Anterior cingulate cortex (tissue), 58 donors: ENCODE measurements at regions not wholly inside any gene's neighbourhood (a gene's known extent, or its start where the extent isn't known, plus 50 kb on each side); places are given as distances from the start of the nearest gene placed in this dataset.

ENCODE experiments used
- DNase-seq, 58 donors: peaks; one replicate each; lab custom pipeline; 2025; lab: John Stamatoyannopoulos, UW

DNA sequence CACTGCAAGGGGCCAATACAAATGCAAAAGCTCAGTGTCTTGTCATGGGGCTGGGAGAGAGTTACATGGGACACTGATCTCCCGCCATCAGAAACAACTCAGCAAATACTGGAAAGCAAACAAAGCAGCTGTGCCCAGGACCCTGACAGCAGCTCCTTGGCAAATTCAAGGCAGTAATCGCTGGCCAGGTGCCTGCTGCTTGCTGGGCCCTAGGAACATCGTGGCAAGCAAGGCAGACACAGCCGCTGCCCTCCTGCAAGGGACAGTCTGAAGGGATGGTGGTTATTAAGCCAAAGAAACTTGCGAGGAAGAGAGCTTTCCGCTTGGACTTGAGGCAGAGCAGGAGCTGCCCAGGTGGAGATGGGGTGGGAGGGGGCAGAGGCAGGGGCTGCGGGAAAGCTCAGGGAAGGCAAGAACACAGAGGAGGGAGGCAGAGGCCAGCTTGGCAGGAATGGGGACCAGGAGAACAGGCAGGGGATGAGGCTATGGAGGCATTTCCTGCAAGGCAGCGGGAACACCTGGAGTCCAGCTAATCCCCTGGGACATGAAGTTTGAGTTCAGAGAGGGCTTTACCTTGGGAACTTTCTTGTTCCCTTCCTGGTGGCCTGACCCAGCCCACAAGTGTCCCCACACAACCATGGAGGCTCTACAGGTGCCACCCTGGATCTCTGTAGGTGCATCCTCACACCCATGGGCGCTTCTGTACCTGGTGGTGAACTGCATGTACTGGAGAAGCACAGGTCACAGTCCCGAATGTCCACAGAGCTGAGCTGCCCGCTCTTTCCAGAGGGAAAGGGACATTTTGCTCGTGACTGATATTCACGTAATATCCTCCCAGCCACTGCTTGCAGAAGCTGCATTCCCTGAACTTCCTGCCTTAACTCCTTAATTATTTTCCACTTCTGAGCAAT is 78.7 kb upstream of the ATP2B2 start:
- peak in 4 of 58 donors; percentile 8 to 48 (median 29) for DNase-seq

DNA sequence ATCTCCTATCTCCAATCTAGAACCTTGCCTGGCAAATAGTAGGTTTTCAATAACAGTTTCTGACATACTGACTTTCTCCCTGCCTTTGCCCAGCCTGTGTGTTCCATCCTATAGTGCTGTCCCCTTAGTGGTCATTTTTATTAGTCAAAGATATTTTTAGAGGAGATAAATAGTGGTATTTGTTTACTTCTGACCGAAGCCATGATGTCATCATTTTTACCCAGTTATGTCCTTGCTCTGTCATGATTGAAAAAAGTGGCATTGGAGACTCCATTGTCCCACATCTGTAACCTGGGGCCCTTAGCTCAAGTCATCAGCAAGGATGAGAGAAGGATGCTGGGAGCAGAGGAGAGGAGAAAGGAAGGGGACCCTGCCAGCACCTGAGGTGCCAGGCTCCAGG is 80.6 kb upstream of the ATP2B2 start:
- no peak for DNase-seq

DNA sequence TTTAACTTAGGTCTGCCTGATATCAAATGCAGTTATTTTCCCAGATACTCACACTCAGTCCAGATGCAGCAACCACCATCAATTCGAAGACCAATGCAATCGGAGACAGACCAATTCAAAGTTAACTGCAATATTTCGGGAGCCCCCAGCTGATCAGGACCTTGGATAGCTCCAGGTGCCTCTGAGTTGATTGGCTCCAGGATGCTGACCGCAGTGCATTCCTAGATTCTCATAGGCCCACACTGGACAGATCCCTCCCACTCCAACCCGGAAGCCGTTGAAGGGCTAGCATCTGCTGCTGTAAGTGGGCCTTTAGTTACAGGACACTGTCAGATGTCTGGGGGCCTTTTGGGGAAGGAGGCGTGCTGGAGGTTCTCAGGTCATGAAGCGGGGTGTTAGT is 89.5 kb upstream of the ATP2B2 start:
- no peak for DNase-seq

DNA sequence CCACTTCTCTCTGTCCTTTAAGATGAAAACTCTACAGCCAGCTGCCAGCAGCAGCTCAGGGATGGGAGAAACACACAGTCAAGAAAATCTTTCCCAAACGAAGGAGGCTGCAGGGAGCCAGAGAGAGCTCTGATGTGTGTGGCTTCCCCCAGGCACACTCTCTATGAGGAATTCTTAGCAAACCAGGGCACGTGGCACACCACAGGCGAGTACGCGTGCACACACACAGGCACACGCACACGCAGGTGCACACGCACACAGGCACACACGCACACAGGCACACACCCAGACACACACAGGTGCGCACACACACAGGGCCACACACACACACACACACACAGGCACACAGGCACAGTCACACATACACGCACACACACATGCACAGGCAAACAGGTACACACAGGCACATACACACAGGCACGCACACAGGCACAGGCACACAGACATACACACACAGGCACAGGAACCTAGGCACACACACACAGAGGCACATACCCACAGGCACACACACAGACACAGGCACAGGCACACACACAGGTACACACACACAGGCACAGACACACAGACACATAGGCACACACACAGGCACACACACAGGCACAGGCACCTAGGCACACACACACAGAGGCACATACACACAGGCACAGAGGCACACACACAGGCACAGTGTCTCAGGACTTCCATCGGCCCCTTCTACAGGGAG is 91.5 kb upstream of the ATP2B2 start:
- peak in 24 of 58 donors; percentile 9 to 71 (median 30) for DNase-seq

DNA sequence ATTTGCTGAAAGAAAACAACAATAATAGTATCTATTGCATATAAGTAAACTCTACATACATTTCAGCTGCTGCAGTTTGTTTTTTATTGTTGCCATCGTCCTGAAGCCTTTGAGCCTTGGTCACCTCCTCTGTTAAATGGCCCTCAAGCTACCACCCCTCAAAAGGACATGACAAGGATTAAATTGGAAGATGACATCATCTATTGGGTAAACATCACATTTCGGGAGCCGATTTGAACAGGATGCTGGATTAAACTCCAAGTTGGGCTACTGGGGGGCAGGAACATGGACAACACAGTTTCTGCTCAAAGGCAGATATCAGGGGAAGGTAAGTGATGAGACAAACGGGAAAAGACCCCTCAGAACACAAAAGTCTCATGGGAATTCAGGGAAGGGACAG is 92.3 kb upstream of the ATP2B2 start:
- DNase-seq = no peak

DNA sequence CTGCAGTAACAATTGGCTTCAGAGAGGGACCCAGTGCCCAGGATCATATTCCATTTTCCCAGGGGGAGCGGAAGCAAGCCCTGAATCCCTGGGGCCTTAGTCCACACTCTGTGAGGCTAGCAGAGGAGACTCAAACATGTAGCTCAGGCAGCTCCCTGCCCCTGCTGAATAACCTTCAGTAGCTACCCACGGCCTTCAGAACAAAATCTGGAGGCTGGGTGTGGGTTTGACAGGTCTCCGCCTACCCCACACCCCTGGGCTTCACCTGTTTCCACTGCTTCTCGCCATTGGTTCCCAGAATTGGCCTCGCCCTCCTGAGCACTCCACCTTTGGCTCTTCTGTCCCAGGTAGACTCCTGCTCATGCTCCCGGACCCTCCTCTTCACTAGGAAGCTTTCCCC is 93.6 kb upstream of the ATP2B2 start:
- no peak for DNase-seq

DNA sequence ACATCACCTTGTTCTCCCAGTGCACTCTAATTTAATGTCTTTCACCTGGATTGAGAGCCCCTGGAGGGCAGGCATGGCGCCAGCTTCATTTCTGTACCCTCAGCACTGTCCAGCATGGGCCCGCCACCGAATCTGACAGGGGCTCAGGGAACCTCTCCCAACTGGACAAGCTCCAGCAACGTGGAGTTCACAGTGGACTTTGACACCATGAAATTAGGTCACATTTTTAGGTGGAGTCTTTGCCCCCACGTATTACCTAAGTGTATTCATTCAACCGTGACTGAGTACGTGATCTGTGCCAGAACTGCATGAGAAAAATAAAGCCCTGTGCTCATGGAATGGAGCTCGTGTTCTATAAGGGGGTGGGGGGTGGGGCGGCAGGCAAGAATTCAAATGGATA is 94.1 kb upstream of the ATP2B2 start:
- no peak for DNase-seq

DNA sequence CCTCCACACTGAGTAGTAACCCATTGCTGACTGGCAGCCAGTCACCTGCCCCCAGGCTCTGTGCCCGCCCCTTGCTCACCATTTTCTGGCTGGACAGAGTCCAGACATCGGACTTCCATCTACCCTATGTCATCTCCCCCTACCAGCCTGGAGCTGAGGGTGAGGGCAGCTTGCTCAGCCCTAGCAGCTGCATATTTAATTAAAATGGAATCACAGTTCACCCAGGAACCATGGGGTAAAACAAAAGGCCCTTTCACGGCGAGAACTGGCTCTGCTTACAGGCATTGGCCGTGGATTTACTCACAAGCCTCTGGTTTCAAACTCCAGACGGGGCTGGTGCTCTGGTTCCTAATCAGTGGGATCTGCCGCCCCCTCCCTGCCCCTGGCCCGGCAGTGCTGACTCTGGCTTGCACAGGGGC is 94.9 kb upstream of the ATP2B2 start:
- peak in 46 of 58 donors; percentile 24 to 88 (median 58) for DNase-seq

DNA sequence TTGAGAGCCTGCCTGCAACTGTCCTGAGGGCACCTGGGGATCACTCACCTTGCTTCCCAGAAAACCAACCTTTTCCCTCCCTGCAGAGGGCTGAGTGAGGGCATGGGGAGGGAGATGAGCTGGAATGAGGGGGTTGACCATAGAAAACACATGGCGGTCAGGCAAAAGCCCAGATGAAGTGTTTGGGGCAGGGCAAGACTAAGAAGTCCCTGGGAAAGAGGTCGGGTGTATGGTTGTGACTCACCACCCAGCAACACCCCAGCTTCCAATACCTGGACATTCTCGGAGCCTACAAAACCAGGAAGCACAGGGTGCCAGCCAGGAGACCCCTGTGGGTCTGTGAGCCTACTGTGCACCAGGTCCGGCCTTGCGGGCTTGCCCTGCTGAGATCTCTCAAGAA is 95.3 kb upstream of the ATP2B2 start:
- peak in 7 of 58 donors; percentile 54 to 73 (median 65) for DNase-seq

DNA sequence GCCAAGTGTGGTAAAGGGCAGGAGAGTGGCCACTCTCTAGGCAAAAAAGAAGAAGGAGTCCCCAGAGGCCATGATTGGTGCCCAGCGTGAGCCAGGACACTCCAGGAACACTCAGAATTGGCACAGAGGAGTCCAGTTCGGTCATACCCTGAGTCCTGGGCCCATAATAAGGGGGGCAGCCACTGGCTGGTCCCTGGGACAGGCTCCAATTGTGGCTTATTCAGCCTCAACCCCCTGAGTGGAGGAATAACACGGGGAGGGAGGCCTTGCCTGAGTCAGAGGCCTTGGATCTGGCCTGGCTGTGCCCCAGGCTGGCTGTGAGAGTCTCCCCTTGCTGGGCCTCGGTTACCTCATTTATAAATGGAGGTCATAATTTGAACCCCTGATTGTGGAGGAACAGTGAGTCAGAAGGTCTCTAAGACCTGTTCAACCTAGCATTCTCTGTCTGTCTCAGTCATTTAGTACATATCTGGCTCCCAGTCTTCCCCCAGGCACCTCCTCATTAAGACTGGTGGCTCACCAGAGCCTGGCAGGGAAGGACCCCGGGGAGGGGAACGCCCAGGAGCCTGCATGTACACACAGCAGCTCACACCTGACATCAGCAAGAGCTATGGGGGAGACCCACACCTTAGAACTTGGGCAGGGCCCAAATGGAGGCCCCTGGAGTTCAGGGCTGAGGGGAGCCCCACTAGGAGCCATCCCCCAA is 95.9 kb upstream of the ATP2B2 start:
- peak in 45 of 58 donors; percentile 29 to 90 (median 59) for DNase-seq

DNA sequence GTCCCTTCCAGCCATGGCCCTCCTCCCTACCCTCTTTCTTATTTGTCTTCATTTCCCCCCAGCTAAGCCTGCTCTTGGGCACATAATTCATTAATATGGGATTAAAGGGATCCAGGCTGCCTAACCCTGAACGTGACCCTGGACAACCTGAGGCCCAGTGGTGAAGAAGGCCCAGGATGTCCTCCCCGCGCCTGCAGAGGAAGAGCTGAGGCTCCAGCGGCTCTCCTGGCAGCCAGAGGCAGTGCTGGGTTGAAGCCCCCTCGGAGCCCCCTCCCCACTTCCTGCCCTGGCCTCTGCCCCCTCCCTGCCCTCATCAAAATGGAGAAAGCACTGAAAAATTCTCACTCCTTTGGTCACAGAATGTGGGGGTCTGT is 96.5 kb upstream of the ATP2B2 start:
- DNase-seq = no peak

DNA sequence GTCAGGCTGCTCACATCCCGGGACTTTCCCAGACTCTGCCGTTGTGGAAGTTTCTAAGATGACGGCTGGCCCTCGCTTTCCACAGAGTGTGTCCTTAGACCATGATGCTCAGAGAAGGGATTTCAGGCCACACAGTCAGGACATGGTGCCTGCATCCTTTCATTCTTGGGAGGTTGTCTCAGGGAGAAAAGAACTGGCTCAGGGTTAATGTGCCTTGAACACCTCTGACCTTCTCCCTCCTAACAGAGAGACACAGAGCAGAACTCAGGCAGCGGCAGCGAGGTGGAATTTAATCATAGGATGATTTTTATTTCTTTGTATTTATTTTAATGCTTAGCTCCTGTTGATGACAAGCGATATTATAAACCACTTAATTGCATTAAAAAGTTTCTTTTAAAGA is 96.9 kb upstream of the ATP2B2 start:
- DNase-seq = no peak

DNA sequence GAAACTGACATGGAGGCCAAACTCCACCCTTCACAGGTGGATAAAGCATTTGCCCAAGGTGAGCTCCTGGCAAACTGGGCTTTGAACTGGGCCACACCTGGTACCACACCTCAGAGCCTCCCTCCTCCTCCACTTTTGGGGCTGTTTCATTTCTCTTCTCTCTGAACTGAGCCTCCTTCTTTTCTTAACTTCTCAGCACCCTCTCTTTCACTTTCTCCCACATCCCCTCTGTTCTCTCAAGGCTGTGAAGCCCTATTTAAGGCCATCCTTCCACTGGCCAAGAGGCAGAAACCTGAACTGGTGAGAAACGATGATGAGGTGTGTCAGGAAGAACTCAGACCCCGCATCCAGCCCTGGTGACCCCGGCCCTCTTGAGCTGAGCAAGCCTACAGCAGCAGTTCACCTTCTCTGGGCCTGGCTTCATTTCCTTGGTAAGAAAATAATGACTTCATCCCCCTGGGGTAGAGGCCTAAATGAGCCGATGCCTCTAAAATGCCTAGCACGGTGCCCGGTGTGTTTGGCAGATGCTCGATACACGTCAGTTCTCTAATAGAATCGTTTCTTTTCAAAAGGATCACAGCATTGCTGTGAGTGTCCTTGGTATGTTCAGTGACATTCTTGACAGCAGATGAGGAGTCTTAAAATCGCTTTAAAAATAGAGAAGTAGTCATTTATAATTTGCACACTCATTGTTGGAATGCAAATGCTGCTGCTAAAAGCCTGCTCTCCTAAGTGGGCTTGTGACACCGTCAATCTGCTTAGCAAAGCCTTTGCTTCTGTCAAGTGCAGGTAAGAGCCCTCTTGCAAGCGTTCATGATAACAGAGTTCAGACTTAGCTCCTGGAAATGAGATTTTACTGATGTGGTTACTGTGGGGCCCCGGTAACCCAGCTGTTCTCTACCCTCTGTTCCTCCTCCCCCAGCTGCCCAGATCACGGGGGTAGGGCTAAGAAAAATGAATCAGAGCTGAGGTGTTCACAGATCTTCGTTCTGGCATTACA is 97.7 kb upstream of the ATP2B2 start:
- DNase-seq = peak in 1 of 58 donors; percentile 47

DNA sequence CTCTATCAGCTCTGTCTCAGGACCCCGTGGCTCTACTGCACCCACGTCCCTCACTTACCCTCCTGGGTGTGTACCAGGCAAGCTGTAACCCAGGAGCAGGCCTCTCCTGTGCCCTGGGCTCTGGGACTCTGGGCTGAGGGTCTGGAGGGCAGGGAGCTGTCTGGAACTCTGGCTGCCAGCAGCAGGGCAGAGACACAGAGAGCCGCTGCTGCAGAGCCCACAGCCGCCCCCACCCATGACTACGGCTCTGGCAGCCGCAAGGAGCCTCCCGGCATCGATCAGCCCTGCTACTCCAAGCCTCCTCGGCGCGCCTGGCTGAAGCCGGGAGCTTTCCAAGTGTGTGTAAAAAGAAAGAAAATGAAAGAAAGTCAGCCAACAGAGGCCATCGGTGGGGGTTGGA is 103.7 kb upstream of the ATP2B2 start:
- peak in 27 of 58 donors; percentile 5 to 54 (median 21) for DNase-seq

DNA sequence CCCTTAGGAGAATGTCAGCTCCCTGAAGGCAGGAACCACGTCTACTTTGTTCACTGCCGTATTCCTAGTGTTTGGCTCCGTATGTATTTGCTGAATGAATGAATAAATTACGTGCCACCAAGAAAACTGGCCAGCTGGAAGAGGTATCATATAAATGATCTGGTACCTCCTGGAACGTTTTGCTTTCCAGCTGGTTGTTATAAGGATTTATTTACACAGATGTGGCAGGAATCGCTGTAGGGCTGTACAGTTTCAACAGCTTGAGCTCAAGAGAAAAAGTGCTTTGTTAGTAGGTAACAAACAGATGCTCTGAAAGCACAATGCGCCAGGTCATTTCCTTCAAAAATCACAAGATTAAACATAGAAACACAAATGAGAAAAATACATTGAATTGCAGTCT is 108.8 kb upstream of the ATP2B2 start:
- no peak for DNase-seq

DNA sequence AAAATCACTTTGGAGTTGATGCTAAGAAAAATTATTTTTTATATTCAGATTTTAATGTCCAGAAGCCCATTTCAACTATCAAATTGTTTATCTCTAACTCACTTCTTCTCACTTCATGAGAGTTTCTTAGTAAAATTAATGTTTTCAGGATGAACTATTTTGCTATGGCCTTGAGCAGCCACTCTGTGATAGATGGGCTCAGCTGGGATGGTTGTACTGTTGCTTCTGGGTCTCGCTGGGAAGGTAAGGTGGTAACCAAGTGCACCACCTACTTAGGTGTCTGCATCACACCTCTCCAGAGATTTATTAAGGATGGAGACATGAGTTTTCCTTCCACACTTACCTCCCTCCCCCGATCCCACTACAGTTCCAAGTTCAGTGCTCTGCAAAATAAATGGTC is 110.3 kb upstream of the ATP2B2 start:
- DNase-seq = no peak

DNA sequence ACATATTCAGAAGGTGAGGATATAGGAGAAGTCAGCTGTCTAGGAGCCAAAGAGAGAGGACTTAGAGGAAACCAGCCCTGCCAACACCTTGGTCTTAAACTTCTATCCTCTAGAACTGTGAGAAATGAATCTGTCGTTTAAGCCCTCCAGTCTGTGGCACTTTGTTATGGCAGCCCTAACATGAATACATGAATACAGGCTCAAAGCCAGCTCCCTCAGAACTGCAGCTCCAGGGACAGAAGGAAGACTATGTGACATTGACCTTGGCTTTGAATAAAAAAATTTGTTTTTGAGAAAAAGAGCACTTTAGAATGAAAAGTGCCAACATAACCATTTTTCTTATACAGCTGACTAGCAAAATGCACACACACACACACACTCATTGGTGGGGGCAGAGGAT is 110.9 kb upstream of the ATP2B2 start:
- DNase-seq = no peak

DNA sequence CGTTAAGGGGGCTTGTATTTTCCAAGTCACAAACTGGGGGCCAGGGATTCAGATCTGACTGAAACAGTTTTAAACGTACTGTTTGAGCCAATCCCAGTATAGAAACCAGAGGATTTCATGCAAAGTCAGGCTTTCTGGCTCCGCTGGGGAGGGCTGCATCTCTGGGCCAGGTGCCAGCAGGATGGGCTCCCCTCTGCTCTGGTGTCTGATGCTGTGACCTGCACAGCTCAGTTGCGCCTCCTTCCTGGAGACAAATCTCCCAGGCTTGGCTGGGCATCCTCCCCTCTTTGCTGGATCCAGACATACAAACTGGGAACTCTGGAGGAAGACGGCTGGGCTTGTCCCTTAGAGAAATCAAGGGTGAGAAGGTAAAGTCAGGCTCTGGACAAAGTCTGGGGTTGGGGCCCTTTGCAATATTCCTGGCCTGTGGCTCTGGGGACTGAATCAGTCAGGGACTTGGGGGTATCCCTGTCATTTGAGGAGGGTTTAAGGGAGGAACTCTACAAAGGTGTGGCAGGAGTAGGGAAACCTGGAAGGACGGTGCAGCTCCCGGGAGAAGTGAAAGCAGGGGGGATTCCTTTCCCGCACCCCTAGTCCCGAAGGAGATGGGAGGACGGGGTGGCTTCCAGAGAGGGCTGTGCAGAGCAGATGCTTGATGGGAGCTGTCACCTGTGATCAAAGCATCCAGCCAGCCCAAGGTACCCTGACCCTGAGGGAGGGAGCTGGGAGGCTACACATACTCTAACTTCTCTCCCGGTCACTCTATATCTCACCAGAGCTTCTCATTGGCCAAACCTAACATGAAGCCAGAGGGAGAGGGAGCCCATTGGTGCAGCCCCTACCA is 114.8 kb upstream of the ATP2B2 start:
- no peak for DNase-seq

DNA sequence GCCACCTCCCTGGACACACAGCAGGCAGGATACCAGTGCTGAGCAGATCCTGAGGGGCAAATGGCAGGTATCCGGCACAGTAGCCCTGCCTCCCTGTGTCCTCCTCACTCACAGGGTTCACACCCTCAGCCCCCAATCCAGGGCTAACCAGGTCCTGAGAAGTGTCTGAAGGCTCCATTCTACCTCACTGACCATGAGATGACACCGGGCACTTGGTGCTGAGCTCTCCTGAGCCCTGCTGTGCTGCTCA is 115.4 kb upstream of the ATP2B2 start:
- DNase-seq = no peak
